GM19324 (cell line): ENCODE measurements at regions not wholly inside any gene's neighbourhood (a gene's known extent, or its start where the extent isn't known, plus 50 kb on each side); places are given as distances from the start of the nearest gene placed in this dataset.
"Not testable (repeated sequence)": the region's sequence is repeated elsewhere in the genome, so short reads cannot be mapped to it uniquely, and the experiment has no call there.

Source experiments
- ATAC-seq: cut with Tn5 transposase; IDR thresholded peaks from one replicate; pipeline ENCODE4 v1.9.1; 2021; ENCODE audit warnings: mild to moderate bottlenecking, moderate library complexity; ENCODE audit not compliant: unreplicated experiment, low FRiP score

GRCh38 chr4:159779716-159780115, 676.8 kb downstream of the RAPGEF2 start:
- no peak for ATAC-seq

- no peak for ATAC-seq
These were observed 677.5 kb downstream of the RAPGEF2 start for GRCh38 chr4:159780196-159780922.

- no peak for ATAC-seq
These were observed 685.0 kb downstream of the RAPGEF2 start for GRCh38 chr4:159787901-159788300.

GRCh38 chr4:159791334-159791733, 688.5 kb downstream of the RAPGEF2 start:
- ATAC-seq = no peak

- not testable (repeated sequence) for ATAC-seq
These were observed 701.7 kb downstream of the RAPGEF2 start for GRCh38 chr4:159804592-159804991.

- ATAC-seq = no peak
These were observed 720.9 kb downstream of the RAPGEF2 start for GRCh38 chr4:159823743-159824142.

GRCh38 chr4:159828687-159829086, 725.8 kb downstream of the RAPGEF2 start:
- ATAC-seq = no peak

- ATAC-seq = no peak
These were observed 726.3 kb downstream of the RAPGEF2 start for GRCh38 chr4:159829184-159829583.

- ATAC-seq = no peak
These were observed 734.2 kb downstream of the RAPGEF2 start for GRCh38 chr4:159837071-159837470.

GRCh38 chr4:159855731-159856130, 752.9 kb downstream of the RAPGEF2 start:
- ATAC-seq = no peak

- no peak for ATAC-seq
These were observed 753.6 kb downstream of the RAPGEF2 start for GRCh38 chr4:159856451-159856850.

GRCh38 chr4:159859656-159860148, 756.8 kb downstream of the RAPGEF2 start:
- no peak for ATAC-seq

- no peak for ATAC-seq
These were observed 758.1 kb downstream of the RAPGEF2 start for GRCh38 chr4:159860945-159861344.

- no peak for ATAC-seq
These were observed 761.5 kb downstream of the RAPGEF2 start for GRCh38 chr4:159864337-159864736.

- ATAC-seq = no peak
These were observed 764.8 kb downstream of the RAPGEF2 start for GRCh38 chr4:159867673-159868072.

GRCh38 chr4:159868936-159869335, 766.1 kb downstream of the RAPGEF2 start:
- not testable (repeated sequence) for ATAC-seq

GRCh38 chr4:159871141-159871540, 768.3 kb downstream of the RAPGEF2 start:
- no peak for ATAC-seq

- ATAC-seq = no peak
These were observed 778.3 kb downstream of the RAPGEF2 start for GRCh38 chr4:159881158-159881557.

- no peak for ATAC-seq
These were observed 782.1 kb downstream of the RAPGEF2 start for GRCh38 chr4:159884989-159885388.

- ATAC-seq = no peak
These were observed 796.7 kb downstream of the RAPGEF2 start for GRCh38 chr4:159899596-159899995.

- no peak for ATAC-seq
These were observed 797.7 kb downstream of the RAPGEF2 start for GRCh38 chr4:159900562-159900961.

- no peak for ATAC-seq
These were observed 799.8 kb downstream of the RAPGEF2 start for GRCh38 chr4:159902648-159903047.
